HEK293 (cell line): ENCODE measurements at regions not wholly inside any gene's neighbourhood (a gene's known extent, or its start where the extent isn't known, plus 50 kb on each side); places are given as distances from the start of the nearest gene placed in this dataset.

Experiments used
- AEBP2 ChIP-seq: fragments of 450-650 bp; formaldehyde crosslinking; IDR thresholded peaks from 2 replicates; pipeline ENCODE4 v1.5.1; 2016; ENCODE audit warnings: missing biosample characterization, missing genetic modification characterization, borderline replicate concordance
- ATF2 ChIP-seq: fragments of 450-650 bp; formaldehyde crosslinking; IDR thresholded peaks from 2 replicates; pipeline ENCODE4 v1.5.1; 2016; ENCODE audit warnings: missing biosample characterization, missing genetic modification characterization, low read depth
- BCL11A ChIP-seq: fragments of 450-650 bp; formaldehyde crosslinking; IDR thresholded peaks from 2 replicates; pipeline ENCODE4 v1.5.1; 2016; ENCODE audit warnings: low read depth, missing biosample characterization, missing genetic modification characterization
- GLIS1 ChIP-seq: fragments of 450-650 bp; formaldehyde crosslinking; IDR thresholded peaks from 2 replicates; pipeline ENCODE4 v1.5.1; 2016; ENCODE audit warnings: missing biosample characterization, missing genetic modification characterization
- IKZF3 ChIP-seq: fragments of 450-650 bp; IDR thresholded peaks from 2 replicates; pipeline ENCODE4 v1.5.0; 2018; ENCODE audit warnings: missing biosample characterization, mild to moderate bottlenecking, missing genetic modification characterization, moderate library complexity
- OVOL3 ChIP-seq: fragments of 450-650 bp; formaldehyde crosslinking; IDR thresholded peaks from 2 replicates; pipeline ENCODE4 v1.5.1; 2016; ENCODE audit warnings: missing biosample characterization, missing genetic modification characterization
- PRDM10 ChIP-seq: fragments of 450-650 bp; formaldehyde crosslinking; IDR thresholded peaks from 2 replicates; pipeline ENCODE4 v1.5.1; 2016; ENCODE audit warnings: missing biosample characterization, missing genetic modification characterization
- SALL2 ChIP-seq: fragments of 450-650 bp; formaldehyde crosslinking; IDR thresholded peaks from 2 replicates; pipeline ENCODE4 v1.5.0; 2017; ENCODE audit warnings: missing biosample characterization, mild to moderate bottlenecking, missing genetic modification characterization, borderline replicate concordance
- TRIM28 ChIP-seq: IDR thresholded peaks from 2 replicates; pipeline ENCODE4 v1.6.1; 2011; ENCODE audit warnings: low read length, control low read depth, borderline replicate concordance
- YY2 ChIP-seq: fragments of 450-650 bp; formaldehyde crosslinking; IDR thresholded peaks from 2 replicates; pipeline ENCODE4 v1.5.1; 2016; ENCODE audit warnings: missing biosample characterization, missing genetic modification characterization
- ZFHX2 ChIP-seq: fragments of 450-650 bp; formaldehyde crosslinking; conservative IDR thresholded peaks from 2 replicates; pipeline ENCODE4 v1.5.1; 2016; ENCODE audit warnings: missing biosample characterization, missing genetic modification characterization
- ZFP69B ChIP-seq: fragments of 450-650 bp; formaldehyde crosslinking; IDR thresholded peaks from 2 replicates; pipeline ENCODE4 v1.5.1; 2016; ENCODE audit warnings: missing biosample characterization, missing genetic modification characterization
- ZNF133 ChIP-seq: fragments of 450-650 bp; formaldehyde crosslinking; IDR thresholded peaks from 2 replicates; pipeline ENCODE4 v1.5.1; 2016; ENCODE audit warnings: missing biosample characterization, missing genetic modification characterization
- ZNF174 ChIP-seq: fragments of 450-650 bp; formaldehyde crosslinking; IDR thresholded peaks from 2 replicates; pipeline ENCODE4 v1.5.0; 2017; ENCODE audit warnings: missing biosample characterization, mild to moderate bottlenecking, missing genetic modification characterization
- ZNF211 ChIP-seq: fragments of 450-650 bp; formaldehyde crosslinking; IDR thresholded peaks from 2 replicates; pipeline ENCODE4 v1.5.1; 2016; ENCODE audit warnings: low read depth, missing biosample characterization, missing genetic modification characterization
- ZNF223 ChIP-seq: fragments of 450-650 bp; formaldehyde crosslinking; IDR thresholded peaks from 2 replicates; pipeline ENCODE4 v1.5.1; 2016; ENCODE audit warnings: missing biosample characterization, missing genetic modification characterization
- ZNF24 ChIP-seq: fragments of 450-650 bp; formaldehyde crosslinking; IDR thresholded peaks from 2 replicates; pipeline ENCODE4 v1.5.1; 2016; ENCODE audit warnings: missing biosample characterization, missing genetic modification characterization
- ZNF311 ChIP-seq: fragments of 450-650 bp; formaldehyde crosslinking; IDR thresholded peaks from 2 replicates; pipeline ENCODE4 v1.5.1; 2017; ENCODE audit warnings: missing biosample characterization, missing genetic modification characterization, borderline replicate concordance
- ZNF449 ChIP-seq: fragments of 450-650 bp; formaldehyde crosslinking; IDR thresholded peaks from 2 replicates; pipeline ENCODE4 v1.5.1; 2017; ENCODE audit warnings: missing biosample characterization, mild to moderate bottlenecking, missing genetic modification characterization, moderate library complexity
- ZNF548 ChIP-seq: fragments of 450-650 bp; formaldehyde crosslinking; IDR thresholded peaks from 2 replicates; pipeline ENCODE4 v1.5.1; 2016; ENCODE audit warnings: missing biosample characterization, missing genetic modification characterization
- ZNF600 ChIP-seq: fragments of 450-650 bp; formaldehyde crosslinking; IDR thresholded peaks from 2 replicates; pipeline ENCODE4 v1.5.1; 2016; ENCODE audit warnings: missing biosample characterization, missing genetic modification characterization
- ZNF629 ChIP-seq: fragments of 450-650 bp; formaldehyde crosslinking; IDR thresholded peaks from 2 replicates; pipeline ENCODE4 v1.5.1; 2017; ENCODE audit warnings: missing biosample characterization, missing genetic modification characterization
- ZNF654 ChIP-seq: fragments of 450-650 bp; formaldehyde crosslinking; IDR thresholded peaks from 2 replicates; pipeline ENCODE4 v1.5.1; 2016; ENCODE audit warnings: low read depth, missing biosample characterization, missing genetic modification characterization
- ZNF664 ChIP-seq: fragments of 450-650 bp; formaldehyde crosslinking; IDR thresholded peaks from 2 replicates; pipeline ENCODE4 v1.5.1; 2016; ENCODE audit warnings: missing biosample characterization, missing genetic modification characterization
- ZNF791 ChIP-seq: fragments of 450-650 bp; formaldehyde crosslinking; IDR thresholded peaks from 2 replicates; pipeline ENCODE4 v1.5.1; 2016; ENCODE audit warnings: missing biosample characterization, missing genetic modification characterization
- ZSCAN16 ChIP-seq: fragments of 450-650 bp; formaldehyde crosslinking; IDR thresholded peaks from 2 replicates; pipeline ENCODE4 v1.5.1; 2016; ENCODE audit warnings: missing biosample characterization, missing genetic modification characterization
- TF ChIP-seq, protein P1 (sequence below): fragments of 450-650 bp; formaldehyde crosslinking; IDR thresholded peaks from 2 replicates; pipeline ENCODE4 v1.5.1; 2016; ENCODE audit warnings: missing biosample characterization, missing genetic modification characterization
- TF ChIP-seq, protein P2 (sequence below): fragments of 450-650 bp; formaldehyde crosslinking; IDR thresholded peaks from 2 replicates; pipeline ENCODE4 v1.5.1; 2016; ENCODE audit warnings: missing biosample characterization, missing genetic modification characterization
- TF ChIP-seq, protein P3 (sequence below): fragments of 450-650 bp; formaldehyde crosslinking; IDR thresholded peaks from 2 replicates; pipeline ENCODE4 v1.5.1; 2017; ENCODE audit warnings: missing biosample characterization, missing genetic modification characterization

DNA sequence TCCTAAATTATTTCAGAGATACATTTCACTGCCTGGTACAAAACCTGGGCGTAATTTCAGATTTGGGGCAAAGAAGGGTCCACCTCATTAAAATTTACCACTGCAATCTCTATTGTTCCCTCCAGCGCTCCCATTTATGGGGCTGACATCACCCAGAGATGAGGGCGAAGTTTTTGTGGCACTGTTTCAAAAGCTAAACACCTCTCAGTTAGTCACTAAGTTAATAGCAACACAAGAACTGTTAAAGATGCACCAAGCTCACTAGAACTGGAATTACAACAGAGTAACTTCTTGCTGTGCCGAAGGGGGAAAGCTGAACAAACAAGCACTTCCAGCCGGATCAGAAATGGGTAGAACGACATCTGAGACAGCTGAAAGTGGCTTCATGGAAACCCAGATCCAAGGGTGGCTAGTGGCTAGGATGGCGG is 179.4 kb downstream of the GATA3 start (continued):
- TF ChIP-seq IKZF3 (tag by site-specific recombination) (0 out of 2 replicates have a peak, but pooled peaks have one; percentile 37), ZSCAN16 (tag by site-specific recombination) (no peak), OVOL3 (peak; percentile 49; the same call in 1 of the 2 replicates), ZNF24 (tag by site-specific recombination) (peak; percentile 41; the same call in 1 of the 2 replicates), SALL2 (tag by site-specific recombination) (no peak), ZFHX2 (no peak), ZNF449 (tag by site-specific recombination) (peak; percentile 39; the same call in 1 of the 2 replicates), AEBP2 (tag by site-specific recombination) (no peak), ZNF174 (tag by site-specific recombination) (no peak), ZNF548 (tag by site-specific recombination) (no peak), ZNF664 (tag by site-specific recombination) (peak; percentile 99), ZFP69B (tag by site-specific recombination) (peak; percentile 80), ZNF600 (tag by site-specific recombination) (peak; percentile 42; the same call in 1 of the 2 replicates), ZNF211 (tag by site-specific recombination) (no peak), ZNF133 (tag by site-specific recombination) (no peak), GLIS1 (tag by site-specific recombination) (peak; percentile 26; the same call in 1 of the 2 replicates), ATF2 (0 out of 2 replicates have a peak, but pooled peaks have one; percentile 28), YY2 (tag by site-specific recombination) (no peak; the same call in 1 of the 2 replicates), ZNF629 (tag by site-specific recombination) (peak; percentile 54), ZNF791 (tag by site-specific recombination) (no peak), BCL11A (no peak), PRDM10 (tag by site-specific recombination) (peak; percentile 72; the same call in 1 of the 2 replicates), ZNF223 (tag by site-specific recombination) (no peak), ZNF311 (no peak), ZNF654 (tag by site-specific recombination) (no peak), TRIM28 (0 out of 2 replicates have a peak, but pooled peaks have one; percentile 11)
- TF ChIP-seq, protein P1, sequence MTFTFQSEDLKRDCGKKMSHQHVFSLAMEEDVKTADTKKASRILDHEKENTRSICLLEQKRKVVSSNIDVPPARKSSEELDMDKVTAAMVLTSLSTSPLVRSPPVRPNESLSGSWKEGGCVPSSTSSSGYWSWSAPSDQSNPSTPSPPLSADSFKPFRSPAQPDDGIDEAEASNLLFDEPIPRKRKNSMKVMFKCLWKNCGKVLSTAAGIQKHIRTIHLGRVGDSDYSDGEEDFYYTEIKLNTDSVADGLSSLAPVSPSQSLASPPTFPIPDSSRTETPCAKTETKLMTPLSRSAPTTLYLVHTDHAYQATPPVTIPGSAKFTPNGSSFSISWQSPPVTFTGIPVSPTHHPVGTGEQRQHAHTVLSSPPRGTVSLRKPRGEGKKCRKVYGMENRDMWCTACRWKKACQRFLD (tag by site-specific recombination), result no peak
- TF ChIP-seq, protein P2, sequence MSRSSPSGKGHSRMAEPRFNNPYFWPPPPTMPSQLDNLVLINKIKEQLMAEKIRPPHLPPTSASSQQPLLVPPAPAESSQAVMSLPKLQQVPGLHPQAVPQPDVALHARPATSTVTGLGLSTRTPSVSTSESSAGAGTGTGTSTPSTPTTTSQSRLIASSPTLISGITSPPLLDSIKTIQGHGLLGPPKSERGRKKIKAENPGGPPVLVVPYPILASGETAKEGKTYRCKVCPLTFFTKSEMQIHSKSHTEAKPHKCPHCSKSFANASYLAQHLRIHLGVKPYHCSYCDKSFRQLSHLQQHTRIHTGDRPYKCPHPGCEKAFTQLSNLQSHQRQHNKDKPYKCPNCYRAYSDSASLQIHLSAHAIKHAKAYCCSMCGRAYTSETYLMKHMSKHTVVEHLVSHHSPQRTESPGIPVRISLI, result no peak
- TF ChIP-seq, protein P3, sequence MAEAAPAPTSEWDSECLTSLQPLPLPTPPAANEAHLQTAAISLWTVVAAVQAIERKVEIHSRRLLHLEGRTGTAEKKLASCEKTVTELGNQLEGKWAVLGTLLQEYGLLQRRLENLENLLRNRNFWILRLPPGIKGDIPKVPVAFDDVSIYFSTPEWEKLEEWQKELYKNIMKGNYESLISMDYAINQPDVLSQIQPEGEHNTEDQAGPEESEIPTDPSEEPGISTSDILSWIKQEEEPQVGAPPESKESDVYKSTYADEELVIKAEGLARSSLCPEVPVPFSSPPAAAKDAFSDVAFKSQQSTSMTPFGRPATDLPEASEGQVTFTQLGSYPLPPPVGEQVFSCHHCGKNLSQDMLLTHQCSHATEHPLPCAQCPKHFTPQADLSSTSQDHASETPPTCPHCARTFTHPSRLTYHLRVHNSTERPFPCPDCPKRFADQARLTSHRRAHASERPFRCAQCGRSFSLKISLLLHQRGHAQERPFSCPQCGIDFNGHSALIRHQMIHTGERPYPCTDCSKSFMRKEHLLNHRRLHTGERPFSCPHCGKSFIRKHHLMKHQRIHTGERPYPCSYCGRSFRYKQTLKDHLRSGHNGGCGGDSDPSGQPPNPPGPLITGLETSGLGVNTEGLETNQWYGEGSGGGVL, result peak; percentile 33; the same call in 1 of the 2 replicates
